RWPE1 (cell line): ENCODE measurements at regions not wholly inside any gene's neighbourhood (a gene's known extent, or its start where the extent isn't known, plus 50 kb on each side); places are given as distances from the start of the nearest gene placed in this dataset.
"Not testable (repeated sequence)": the region's sequence is repeated elsewhere in the genome, so short reads cannot be mapped to it uniquely, and the experiment has no call there.

Source experiments
- CTCF ChIA-PET: fragments of 350-600 bp; sonication (Branson Sonifier 250); formaldehyde crosslinking; extraction: SDS; loops from one replicate; lab custom pipeline; 2021; lab: Yijun Ruan, JAX
- POLR2A ChIA-PET: fragments of 400-600 bp; formaldehyde crosslinking; extraction: SDS; loops from one replicate; lab custom pipeline; 2020; ENCODE audit warnings: antibody characterized with exemption; ENCODE audit not compliant: low non-redundant PET; lab: Yijun Ruan, JAX
- DNase-seq: peaks from one replicate; pipeline ENCODE4 v3.0.0; 2012; ENCODE audit warnings: low spot score
- H3K27ac ChIP-seq: fragments of 450-650 bp; 2 replicates; pipeline ENCODE4 v1.5.1; 2017
- CTCF ChIP-seq: fragments of 450-650 bp; conservative IDR thresholded peaks from 2 replicates; pipeline ENCODE4 v1.5.1; 2017; ENCODE audit warnings: low read depth, mild to moderate bottlenecking

DNA sequence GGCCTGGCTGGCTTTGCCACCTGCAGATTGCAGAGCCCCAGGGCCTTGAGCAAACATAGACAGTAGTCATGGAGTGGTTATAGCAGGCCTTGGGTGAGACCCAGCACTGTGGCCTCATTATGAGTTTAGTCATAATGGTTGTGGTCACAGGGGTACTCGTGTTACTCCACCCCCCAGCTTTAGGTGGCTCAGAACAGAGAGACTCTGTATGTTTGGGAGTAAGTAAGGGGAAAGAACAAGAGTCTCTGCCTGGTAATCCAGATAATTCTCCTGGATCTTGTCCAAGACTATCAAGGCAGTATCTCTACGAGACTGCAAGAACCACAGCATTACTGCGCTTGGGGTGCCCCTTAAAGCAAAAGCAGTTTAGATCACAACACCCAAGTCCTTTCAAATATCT is 62.3 kb upstream of the SCRG1 start:
- H3K27ac ChIP-seq: no peak overlapping the region
- no peak for TF ChIP-seq CTCF
- POLR2A ChIA-PET: no interaction called here
- DNase-seq: no peak
- CTCF ChIA-PET: no interaction called here

DNA sequence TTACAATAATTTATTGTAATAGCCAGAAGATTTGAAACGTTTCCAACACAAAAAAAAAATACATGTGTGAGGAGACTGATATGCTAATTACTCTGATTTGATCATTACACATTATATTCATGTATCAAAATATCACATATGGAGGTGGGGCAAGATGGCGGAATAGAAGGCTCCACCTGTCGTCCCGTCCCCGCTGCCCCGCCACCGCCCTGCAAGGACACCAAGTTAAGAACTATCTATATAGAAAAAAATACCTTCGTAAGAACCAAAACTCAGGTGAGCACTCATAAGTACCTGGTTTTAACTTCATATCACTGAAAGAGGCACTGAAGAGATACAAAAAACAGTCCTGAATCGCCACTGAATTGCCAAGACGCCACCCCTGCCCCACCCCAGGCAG is 60.9 kb upstream of the SCRG1 start:
- POLR2A ChIA-PET: no interaction called here
- H3K27ac ChIP-seq: no peak overlapping the region
- CTCF ChIA-PET: no interaction called here
- DNase-seq: no peak
- no peak for TF ChIP-seq CTCF

GRCh38 chr4:173457893-173458292 is 59.0 kb upstream of the SCRG1 start:
- ChIA-PET POLR2A (no interaction called here), CTCF (interaction anchor here (0.6 kb wide), 1 partner anchor 532 kb away, joined by 3 read pairs; no protein-coding TSS in a partner anchor)
- no peak for DNase-seq
- TF ChIP-seq CTCF: no peak
- no peak overlapping the region for H3K27ac ChIP-seq

DNA sequence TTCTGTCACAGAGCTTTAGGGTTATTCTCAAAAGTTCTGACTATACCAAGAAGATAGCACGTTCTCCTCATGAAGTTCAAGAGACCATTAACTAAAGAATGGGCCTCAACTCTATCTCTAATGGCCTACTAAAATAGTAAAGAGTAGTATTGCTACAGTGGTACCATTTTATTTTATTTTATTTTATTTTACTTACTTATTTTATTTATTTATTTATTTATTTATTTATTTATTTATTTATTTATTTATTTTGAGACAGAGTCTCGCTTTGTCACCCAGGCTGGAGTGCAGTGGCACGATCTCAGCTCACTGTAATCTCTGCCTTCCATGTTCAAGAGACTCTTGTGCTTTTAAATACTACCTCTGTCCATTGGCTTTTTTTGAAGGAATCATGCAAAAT is 52.5 kb upstream of the SCRG1 start:
- POLR2A ChIA-PET: not testable (repeated sequence)

DNA sequence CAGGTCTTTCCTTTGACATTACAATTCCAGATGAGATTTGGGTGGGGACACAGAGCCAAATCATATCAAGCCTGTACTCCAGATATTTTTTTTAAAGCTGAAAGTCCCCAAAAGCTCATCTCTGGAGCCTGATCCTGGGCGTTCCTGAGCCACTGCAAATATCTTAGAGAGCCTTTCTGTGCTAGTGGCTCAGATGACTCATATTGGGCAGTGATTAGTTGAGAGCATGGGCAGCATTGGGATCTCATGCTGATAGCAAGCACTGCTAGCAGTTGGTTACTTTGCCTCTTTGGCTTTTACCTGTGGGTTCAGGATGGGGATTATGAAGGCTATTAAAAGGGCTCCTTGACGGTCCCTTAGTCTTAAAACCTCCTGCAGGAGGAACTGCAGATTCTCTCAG is 51.4 kb upstream of the SCRG1 start:
- ChIA-PET POLR2A (no interaction called here), CTCF (no interaction called here)
- DNase-seq: no peak
- no peak overlapping the region for H3K27ac ChIP-seq
- no peak for TF ChIP-seq CTCF

More for the DNA sequence above, 52.5 kb upstream of the SCRG1 start:
- not testable (repeated sequence) for DNase-seq, H3K27ac ChIP-seq
- CTCF ChIA-PET: interaction anchor here (0.7 kb wide), 1 partner anchor 568 kb away, joined by 3 read pairs; no protein-coding TSS in a partner anchor

DNA sequence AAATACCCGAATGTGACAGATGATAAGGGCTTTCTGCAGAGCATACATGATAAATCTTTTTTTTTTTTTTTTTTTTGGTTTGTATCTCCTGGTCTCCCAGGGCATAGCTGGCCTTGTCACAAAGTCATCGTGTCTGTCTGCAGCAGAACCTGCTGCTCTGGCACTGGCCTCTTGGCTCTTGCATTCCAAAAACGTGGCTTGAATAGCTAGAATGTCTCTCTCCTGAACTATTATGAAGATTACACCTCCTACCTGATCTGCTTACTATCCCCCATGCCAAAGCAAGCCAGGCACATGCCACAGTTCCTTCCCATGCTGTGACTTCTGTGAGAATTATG is 50.4 kb upstream of the SCRG1 start:
- CTCF ChIA-PET: no interaction called here

More for the DNA sequence above, 50.4 kb upstream of the SCRG1 start:
- no peak for DNase-seq
- TF ChIP-seq CTCF: no peak
- POLR2A ChIA-PET: no interaction called here
- H3K27ac ChIP-seq: no peak overlapping the region
